GM12878 (cell line): ENCODE measurements at regions not wholly inside any gene's neighbourhood (a gene's known extent, or its start where the extent isn't known, plus 50 kb on each side); places are given as distances from the start of the nearest gene placed in this dataset.

Source experiments
- ATAC-seq: fragments of 200-7000 bp; cut with Tn5 transposase; 3 replicates; pipeline ENCODE4 v1.9.1; 2020; ENCODE audit warnings: mild to moderate bottlenecking, moderate library complexity
- BruUV-seq: library from RNA; stranded (reverse); fragments of 400-500 nt; replicated peaks from 2 replicates; lab custom pipeline; 2021; lab: Mats Ljungman, UMichigan
- CTCF ChIA-PET: fragments of 300-600 bp; sonication (Branson Sonifier 250); formaldehyde crosslinking; extraction: SDS; loops from one replicate; lab custom pipeline; 2021; ENCODE audit warnings: inconsistent platforms; lab: Yijun Ruan, JAX
- POLR2A ChIA-PET: fragments of 350-600 bp; formaldehyde crosslinking; extraction: SDS; loops from one replicate; lab custom pipeline; 2021; ENCODE audit warnings: inconsistent platforms; lab: Charles Lee
- RAD21 ChIA-PET: fragments of 300-600 bp; sonication (Branson Sonifier 250); formaldehyde crosslinking; loops from one replicate; lab custom pipeline; 2023; ENCODE audit warnings: antibody characterized with exemption; ENCODE audit not compliant: unreplicated experiment; lab: Charles Lee
- SMC1A ChIA-PET: fragments of 300-600 bp; sonication (Branson Sonifier 250); formaldehyde crosslinking; loops from one replicate; lab custom pipeline; 2023; ENCODE audit not compliant: unreplicated experiment, uncharacterized antibody; lab: Charles Lee
- DNase-seq: peaks from one replicate; pipeline ENCODE4 v3.0.0-alpha.2; 2011; ENCODE audit warnings: low read depth, low spot score
- FAIRE-seq: peaks from 3 replicates; lab custom pipeline; 2011; peaks lifted over from hg19 to GRCh38; lab: Jason Lieb, UNC
- H2AFZ ChIP-seq: 2 replicates; pipeline ENCODE4 v1.6.0; 2011; ENCODE audit warnings: low read depth, low read length, control low read depth; ENCODE audit not compliant: control insufficient read depth
- H3K27ac ChIP-seq: 2 replicates; pipeline ENCODE4 v1.5.1; 2011; ENCODE audit warnings: control low read depth; ENCODE audit not compliant: control insufficient read depth, insufficient read depth
- H3K27me3 ChIP-seq, 2 experiments: replicated peaks in 1 of 2; 2 replicates each; pipeline versions ENCODE4 v1.6.0 to v1.6.1; 2011; ENCODE audit warnings: low read length in 1 of 2; ENCODE audit not compliant: control insufficient read depth in 2 of 2, insufficient read depth in 2 of 2
- H3K36me3 ChIP-seq, 2 experiments: 2 replicates each; pipeline ENCODE4 v1.5.1; 2011; ENCODE audit warnings: low read length in 1 of 2; ENCODE audit not compliant: control insufficient read depth in 2 of 2, insufficient read depth in 2 of 2
- H3K4me1 ChIP-seq: 2 replicates; pipeline ENCODE4 v1.6.1; 2011; ENCODE audit warnings: mild to moderate bottlenecking, low read length, moderate library complexity, mixed read lengths; ENCODE audit not compliant: control insufficient read depth, insufficient read depth
- H3K4me2 ChIP-seq: 2 replicates; pipeline ENCODE4 v1.6.0; 2011; ENCODE audit warnings: control low read depth; ENCODE audit not compliant: control insufficient read depth, insufficient read depth
- H3K4me3 ChIP-seq: fragments of 200-600 bp; sonication (generic); 2 replicates; pipeline ENCODE4 v1.5.1; 2016
- H3K79me2 ChIP-seq: 2 replicates; pipeline ENCODE4 v1.6.0; 2011; ENCODE audit warnings: low read length; ENCODE audit not compliant: control insufficient read depth, insufficient read depth
- H3K9ac ChIP-seq: 2 replicates; pipeline ENCODE4 v1.8.0; 2011; ENCODE audit warnings: low read length, control low read depth, mixed read lengths; ENCODE audit not compliant: control insufficient read depth, insufficient read depth
- H3K9me3 ChIP-seq: replicated peaks from 3 replicates; pipeline ENCODE4 v1.5.1; 2011; ENCODE audit warnings: mild to moderate bottlenecking, low read length; ENCODE audit not compliant: control insufficient read depth, insufficient read depth
- H4K20me1 ChIP-seq: 2 replicates; pipeline ENCODE4 v1.6.0; 2011; ENCODE audit not compliant: control insufficient read depth, insufficient read depth
- CEBPB ChIP-seq, 2 experiments: fragments of 150-350 bp in 1 of 2; IDR thresholded peaks; 2 replicates each; pipeline ENCODE4 v1.6.1; 2012 to 2014; ENCODE audit warnings: low read depth in 2 of 2, low read length in 2 of 2, borderline replicate concordance in 1 of 2, inconsistent platforms in 1 of 2
- MEF2A ChIP-seq: IDR thresholded peaks from 2 replicates; pipeline ENCODE4 v1.6.1; 2011; ENCODE audit warnings: low read depth, mild to moderate bottlenecking, low read length, moderate library complexity; ENCODE audit not compliant: insufficient read depth
- POLR2A ChIP-seq: IDR thresholded peaks from 2 replicates; pipeline ENCODE4 v1.6.1; 2011; ENCODE audit warnings: low read depth, mild to moderate bottlenecking, low read length
- ZZZ3 ChIP-seq: IDR thresholded peaks from 2 replicates; pipeline ENCODE4 v1.6.1; 2011; ENCODE audit warnings: low read depth; ENCODE audit not compliant: control insufficient read depth, insufficient read length
- WGBS: methylation state at CpG from one replicate; pipeline ENCODE4 v1.1.6; 2016; ENCODE audit warnings: low lambda C conversion rate; ENCODE audit not compliant: insufficient replicate concordance, insufficient coverage; ENCODE audit errors: missing lambda C conversion rate; 5-methylcytosine and 5-hydroxymethylcytosine counted together
- in situ Hi-C: fragments of 300-500 bp; cut with MboI; formaldehyde crosslinking; loops from 9 replicates; pipeline ENCODE4 v1.14.3; 2018; ENCODE audit warnings: mixed read lengths
- intact Hi-C: fragments of 100-400 bp; cut with micrococcal nuclease; formaldehyde crosslinking; loops from one replicate; pipeline ENCODE4 v1.14.2; 2022; ENCODE audit not compliant: unreplicated experiment
- TF ChIP-seq, protein P1 (sequence below): fragments of 450-650 bp; formaldehyde crosslinking; IDR thresholded peaks from 2 replicates; pipeline ENCODE4 v1.4.0; 2020; ENCODE audit warnings: mild to moderate bottlenecking, moderate library complexity

GRCh38 chr1:164953815-164954214 is 394.8 kb downstream of the PBX1 start:
- Histone ChIP-seq H3K4me1 (no peaks in the 10 kb centered on the region), H3K27me3 (no peaks in the 10 kb centered on the region), H3K4me2 (no peak overlapping the region), H3K9ac (no peak overlapping the region), H2AFZ (no peak overlapping the region), H4K20me1 (no peaks in the 10 kb centered on the region), H3K79me2 (no peaks in the 10 kb centered on the region), H3K36me3 (no peaks in the 10 kb centered on the region), H3K4me3 (no peak overlapping the region), H3K9me3 (no peaks in the 10 kb centered on the region; the same call in 2 of the 3 replicates), H3K27ac (no peak overlapping the region)
- CTCF ChIA-PET: no interaction called here
- POLR2A ChIA-PET: no interaction called here
- BruUV-seq: no TSS peak
- FAIRE-seq (no peak), ATAC-seq (no peak), DNase-seq (no peak)
- in situ Hi-C loops: no loop called here
- WGBS: 2% methylated on average over 3 of the region's 3 CpGs
- intact Hi-C loops: no loop called here
- RAD21 ChIA-PET: no interaction called here
- TF ChIP-seq ZZZ3 (no peak), MEF2A (no peak), POLR2A (no peak), CEBPB (IDR thresholded peaks at IDR 0.05; ENCODE audit: borderline replicate concordance in 1 of 2, low read depth in 2 of 2, low read length in 2 of 2) (no peak)
- TF ChIP-seq, protein P1, sequence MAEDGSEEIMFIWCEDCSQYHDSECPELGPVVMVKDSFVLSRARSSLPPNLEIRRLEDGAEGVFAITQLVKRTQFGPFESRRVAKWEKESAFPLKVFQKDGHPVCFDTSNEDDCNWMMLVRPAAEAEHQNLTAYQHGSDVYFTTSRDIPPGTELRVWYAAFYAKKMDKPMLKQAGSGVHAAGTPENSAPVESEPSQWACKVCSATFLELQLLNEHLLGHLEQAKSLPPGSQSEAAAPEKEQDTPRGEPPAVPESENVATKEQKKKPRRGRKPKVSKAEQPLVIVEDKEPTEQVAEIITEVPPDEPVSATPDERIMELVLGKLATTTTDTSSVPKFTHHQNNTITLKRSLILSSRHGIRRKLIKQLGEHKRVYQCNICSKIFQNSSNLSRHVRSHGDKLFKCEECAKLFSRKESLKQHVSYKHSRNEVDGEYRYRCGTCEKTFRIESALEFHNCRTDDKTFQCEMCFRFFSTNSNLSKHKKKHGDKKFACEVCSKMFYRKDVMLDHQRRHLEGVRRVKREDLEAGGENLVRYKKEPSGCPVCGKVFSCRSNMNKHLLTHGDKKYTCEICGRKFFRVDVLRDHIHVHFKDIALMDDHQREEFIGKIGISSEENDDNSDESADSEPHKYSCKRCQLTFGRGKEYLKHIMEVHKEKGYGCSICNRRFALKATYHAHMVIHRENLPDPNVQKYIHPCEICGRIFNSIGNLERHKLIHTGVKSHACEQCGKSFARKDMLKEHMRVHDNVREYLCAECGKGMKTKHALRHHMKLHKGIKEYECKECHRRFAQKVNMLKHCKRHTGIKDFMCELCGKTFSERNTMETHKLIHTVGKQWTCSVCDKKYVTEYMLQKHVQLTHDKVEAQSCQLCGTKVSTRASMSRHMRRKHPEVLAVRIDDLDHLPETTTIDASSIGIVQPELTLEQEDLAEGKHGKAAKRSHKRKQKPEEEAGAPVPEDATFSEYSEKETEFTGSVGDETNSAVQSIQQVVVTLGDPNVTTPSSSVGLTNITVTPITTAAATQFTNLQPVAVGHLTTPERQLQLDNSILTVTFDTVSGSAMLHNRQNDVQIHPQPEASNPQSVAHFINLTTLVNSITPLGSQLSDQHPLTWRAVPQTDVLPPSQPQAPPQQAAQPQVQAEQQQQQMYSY (CRISPR knock-in tag): no peak
- SMC1A ChIA-PET: no interaction called here
